ENCODE measurements at regions not wholly inside any gene's neighbourhood (a gene's known extent, or its start where the extent isn't known, plus 50 kb on each side); places are given as distances from the start of the nearest gene placed in this dataset.
"Not testable (repeated sequence)": the region's sequence is repeated elsewhere in the genome, so short reads cannot be mapped to it uniquely, and the experiment has no call there.

DNA sequence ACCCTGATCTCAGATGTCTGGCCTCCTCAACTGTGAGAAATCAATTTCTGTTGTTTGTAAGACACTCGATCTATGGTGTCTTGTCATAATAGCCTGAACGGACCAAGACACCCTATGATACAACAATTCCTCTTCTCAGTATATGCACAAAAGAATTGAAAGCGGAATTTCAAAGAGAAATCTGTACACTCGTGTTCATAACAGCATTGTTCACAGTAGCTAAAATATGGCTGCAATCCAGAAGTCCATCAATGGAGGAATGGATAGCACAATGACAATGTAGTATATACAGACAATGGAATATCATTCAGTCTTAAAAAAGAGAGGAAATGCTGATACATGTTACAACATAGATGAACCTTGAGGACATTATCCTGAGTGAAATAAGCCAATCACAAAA is 354.6 kb downstream of the SFMBT2 start (continued):
- TF ChIP-seq, protein P1, sequence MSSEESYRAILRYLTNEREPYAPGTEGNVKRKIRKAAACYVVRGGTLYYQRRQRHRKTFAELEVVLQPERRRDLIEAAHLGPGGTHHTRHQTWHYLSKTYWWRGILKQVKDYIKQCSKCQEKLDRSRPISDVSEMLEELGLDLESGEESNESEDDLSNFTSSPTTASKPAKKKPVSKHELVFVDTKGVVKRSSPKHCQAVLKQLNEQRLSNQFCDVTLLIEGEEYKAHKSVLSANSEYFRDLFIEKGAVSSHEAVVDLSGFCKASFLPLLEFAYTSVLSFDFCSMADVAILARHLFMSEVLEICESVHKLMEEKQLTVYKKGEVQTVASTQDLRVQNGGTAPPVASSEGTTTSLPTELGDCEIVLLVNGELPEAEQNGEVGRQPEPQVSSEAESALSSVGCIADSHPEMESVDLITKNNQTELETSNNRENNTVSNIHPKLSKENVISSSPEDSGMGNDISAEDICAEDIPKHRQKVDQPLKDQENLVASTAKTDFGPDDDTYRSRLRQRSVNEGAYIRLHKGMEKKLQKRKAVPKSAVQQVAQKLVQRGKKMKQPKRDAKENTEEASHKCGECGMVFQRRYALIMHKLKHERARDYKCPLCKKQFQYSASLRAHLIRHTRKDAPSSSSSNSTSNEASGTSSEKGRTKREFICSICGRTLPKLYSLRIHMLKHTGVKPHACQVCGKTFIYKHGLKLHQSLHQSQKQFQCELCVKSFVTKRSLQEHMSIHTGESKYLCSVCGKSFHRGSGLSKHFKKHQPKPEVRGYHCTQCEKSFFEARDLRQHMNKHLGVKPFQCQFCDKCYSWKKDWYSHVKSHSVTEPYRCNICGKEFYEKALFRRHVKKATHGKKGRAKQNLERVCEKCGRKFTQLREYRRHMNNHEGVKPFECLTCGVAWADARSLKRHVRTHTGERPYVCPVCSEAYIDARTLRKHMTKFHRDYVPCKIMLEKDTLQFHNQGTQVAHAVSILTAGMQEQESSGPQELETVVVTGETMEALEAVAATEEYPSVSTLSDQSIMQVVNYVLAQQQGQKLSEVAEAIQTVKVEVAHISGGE (tag by site-specific recombination; conservative IDR thresholded peaks at IDR 0.05; ENCODE audit: low read depth) = no peak

DNA sequence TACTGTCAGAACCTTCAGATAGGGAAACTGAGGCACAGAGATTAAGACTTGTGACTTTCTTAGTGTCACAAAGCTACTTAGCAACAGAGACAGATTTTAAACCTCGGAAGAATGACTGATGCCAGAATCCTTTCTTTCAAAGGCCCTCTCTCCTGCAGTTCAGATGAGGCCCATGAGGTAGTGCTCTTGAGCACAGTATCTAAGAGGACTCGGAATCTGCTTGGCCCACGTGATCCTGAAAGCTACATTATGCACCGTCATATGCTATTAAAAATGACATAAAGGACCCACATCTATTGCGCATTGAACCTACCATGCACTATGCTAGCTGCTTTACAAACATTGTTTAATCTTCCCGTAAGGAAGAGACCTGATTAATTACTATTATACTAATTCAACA is 355.9 kb downstream of the SFMBT2 start:
- Histone ChIP-seq H3K36me3 (ENCODE audit: control insufficient read depth in 2 of 2, insufficient read depth in 1 of 2, low read length in 2 of 2) (no peaks in the 10 kb centered on the region), H3K27ac (ENCODE audit: extremely low read depth, low read depth, low read length) (no peak overlapping the region), H3K4me1 (ENCODE audit: control insufficient read depth, insufficient read depth, low read length) (no peaks in the 10 kb centered on the region), H3K4me3 (ENCODE audit: low read depth, low read length) (no peak overlapping the region), H3K9me3 (ENCODE audit: control insufficient read depth, insufficient read depth, low read depth, low read length) (no peaks in the 10 kb centered on the region)
- ChIA-PET POLR2A (no interaction called here), CTCF (interaction anchor here (0.6 to 1.4 kb wide), 3 partner anchors 64 to 364 kb away, joined by 3 to 7 read pairs (median 3); no protein-coding TSS in a partner anchor)
- TF ChIP-seq ZNF488 (tag by site-specific recombination; IDR thresholded peaks at IDR 0.05) = no peak
- TF ChIP-seq MZF1 (tag by site-specific recombination; IDR thresholded peaks at IDR 0.05; ENCODE audit: borderline replicate concordance) = no peak
- no peak for TF ChIP-seq HOXC10 (CRISPR knock-in tag; IDR thresholded peaks at IDR 0.05)
- no peak for TF ChIP-seq ZNF473 (tag by site-specific recombination; IDR thresholded peaks at IDR 0.05)
- no peak for TF ChIP-seq ZSCAN30 (tag by site-specific recombination; IDR thresholded peaks at IDR 0.05)
- TF ChIP-seq ZNF530 (tag by site-specific recombination; IDR thresholded peaks at IDR 0.05; ENCODE audit: low read depth) = no peak
- TF ChIP-seq ZNF426 (tag by site-specific recombination; IDR thresholded peaks at IDR 0.05) = no peak
- no peak for TF ChIP-seq ZNF433 (tag by site-specific recombination; IDR thresholded peaks at IDR 0.05; ENCODE audit: low read depth)

- Histone ChIP-seq H3K27ac (ENCODE audit: extremely low read depth, low read depth, low read length) (no peak overlapping the region), H3K4me1 (ENCODE audit: control insufficient read depth, insufficient read depth, low read length) (no peaks in the 10 kb centered on the region), H3K36me3 (ENCODE audit: control insufficient read depth in 2 of 2, insufficient read depth in 1 of 2, low read length in 2 of 2) (no peaks in the 10 kb centered on the region), H3K9me3 (ENCODE audit: control insufficient read depth, insufficient read depth, low read depth, low read length) (no peaks in the 10 kb centered on the region), H3K4me3 (ENCODE audit: low read depth, low read length) (no peak overlapping the region)
- ChIA-PET POLR2A (no interaction called here), CTCF (interaction anchor here (0.6 kb wide), 1 partner anchor 457 kb away, joined by 4 read pairs; no protein-coding TSS in a partner anchor)
- TF ChIP-seq RBAK (tag by site-specific recombination; IDR thresholded peaks at IDR 0.05) = no peak
- TF ChIP-seq ZNF623 (tag by site-specific recombination; IDR thresholded peaks at IDR 0.05) = no peak
- no peak for TF ChIP-seq ZXDB (tag by site-specific recombination; IDR thresholded peaks at IDR 0.05)
- no peak for TF ChIP-seq ZNF626 (tag by site-specific recombination; IDR thresholded peaks at IDR 0.05)
- TF ChIP-seq ZNF560 (tag by site-specific recombination; IDR thresholded peaks at IDR 0.05; ENCODE audit: borderline replicate concordance) = no peak
- no peak for TF ChIP-seq ZFP41 (tag by site-specific recombination; IDR thresholded peaks at IDR 0.05; ENCODE audit: borderline replicate concordance)
- TF ChIP-seq ZNF37A (tag by site-specific recombination; IDR thresholded peaks at IDR 0.05) = no peak
- no peak for TF ChIP-seq ZNF555 (tag by site-specific recombination; conservative IDR thresholded peaks at IDR 0.05)
These were observed 357.6 kb downstream of the SFMBT2 start for GRCh38 chr10:7053195-7053594.

GRCh38 chr10:7050024-7050423 is 360.8 kb downstream of the SFMBT2 start:
- H3K4me3 ChIP-seq (ENCODE audit: low read depth, low read length); H3K36me3 ChIP-seq (ENCODE audit: control insufficient read depth in 2 of 2, insufficient read depth in 1 of 2, low read length in 2 of 2); H3K9me3 ChIP-seq (ENCODE audit: control insufficient read depth, insufficient read depth, low read depth, low read length); H3K27ac ChIP-seq (ENCODE audit: extremely low read depth, low read depth, low read length); POLR2A ChIA-PET; CTCF ChIA-PET; H3K4me1 ChIP-seq (ENCODE audit: control insufficient read depth, insufficient read depth, low read length): not testable (repeated sequence)

All from HEK293 (cell line).